ENCODE measurements at regions not wholly inside any gene's neighbourhood (a gene's known extent, or its start where the extent isn't known, plus 50 kb on each side); places are given as distances from the start of the nearest gene placed in this dataset.

DNA sequence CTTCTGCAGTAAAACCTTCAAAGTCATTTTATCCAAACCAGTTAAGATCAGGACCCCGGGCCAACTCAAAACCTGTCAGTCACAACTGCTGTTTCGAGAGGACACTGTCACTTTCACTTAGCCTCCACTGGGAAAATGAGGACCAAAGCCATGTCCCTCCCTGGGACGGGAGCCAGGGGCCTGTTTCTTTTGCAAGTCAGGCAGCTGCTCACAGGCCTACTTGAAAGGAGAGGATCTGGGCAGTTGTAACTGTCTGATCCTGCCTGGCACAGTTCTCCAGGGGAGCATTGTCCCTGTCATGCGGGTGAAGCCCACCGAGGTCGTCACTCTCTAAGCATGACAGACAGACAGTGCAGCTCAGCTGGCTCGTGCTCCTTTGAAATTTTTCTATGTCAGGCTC, 276.2 kb downstream of the NPIPA8 start:
- H3K9me3 ChIP-seq: peaks cover 0 to 2% (median under 1%) of the 10 kb centered on the region in 4 donors
- H3K36me3 ChIP-seq: no peaks in the 10 kb centered on the region
- intact Hi-C loops (cut with DNase I): no loop called here
- H3K27ac ChIP-seq (replicated peaks in 1 of 4): no peak overlapping the region
- H3K4me1 ChIP-seq: no peaks in the 10 kb centered on the region
- no peak for DNase-seq (ENCODE audit: extremely low spot score)
- WGBS: 45% methylated on average over 7 of the region's 7 CpGs
- TF ChIP-seq POLR2AphosphoS5 (IDR thresholded peaks at IDR 0.05): no peak
- TF ChIP-seq POLR2A (IDR thresholded peaks at IDR 0.05; ENCODE audit: low read depth): no peak
- TF ChIP-seq EP300 (IDR thresholded peaks at IDR 0.05): no peak
- TF ChIP-seq, protein P1, sequence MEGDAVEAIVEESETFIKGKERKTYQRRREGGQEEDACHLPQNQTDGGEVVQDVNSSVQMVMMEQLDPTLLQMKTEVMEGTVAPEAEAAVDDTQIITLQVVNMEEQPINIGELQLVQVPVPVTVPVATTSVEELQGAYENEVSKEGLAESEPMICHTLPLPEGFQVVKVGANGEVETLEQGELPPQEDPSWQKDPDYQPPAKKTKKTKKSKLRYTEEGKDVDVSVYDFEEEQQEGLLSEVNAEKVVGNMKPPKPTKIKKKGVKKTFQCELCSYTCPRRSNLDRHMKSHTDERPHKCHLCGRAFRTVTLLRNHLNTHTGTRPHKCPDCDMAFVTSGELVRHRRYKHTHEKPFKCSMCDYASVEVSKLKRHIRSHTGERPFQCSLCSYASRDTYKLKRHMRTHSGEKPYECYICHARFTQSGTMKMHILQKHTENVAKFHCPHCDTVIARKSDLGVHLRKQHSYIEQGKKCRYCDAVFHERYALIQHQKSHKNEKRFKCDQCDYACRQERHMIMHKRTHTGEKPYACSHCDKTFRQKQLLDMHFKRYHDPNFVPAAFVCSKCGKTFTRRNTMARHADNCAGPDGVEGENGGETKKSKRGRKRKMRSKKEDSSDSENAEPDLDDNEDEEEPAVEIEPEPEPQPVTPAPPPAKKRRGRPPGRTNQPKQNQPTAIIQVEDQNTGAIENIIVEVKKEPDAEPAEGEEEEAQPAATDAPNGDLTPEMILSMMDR (IDR thresholded peaks at IDR 0.05): no peak
- peaks cover 0 to 12% (median 0%) of the 10 kb centered on the region in 4 donors for H3K27me3 ChIP-seq
- H3K4me3 ChIP-seq: no peak overlapping the region

DNA sequence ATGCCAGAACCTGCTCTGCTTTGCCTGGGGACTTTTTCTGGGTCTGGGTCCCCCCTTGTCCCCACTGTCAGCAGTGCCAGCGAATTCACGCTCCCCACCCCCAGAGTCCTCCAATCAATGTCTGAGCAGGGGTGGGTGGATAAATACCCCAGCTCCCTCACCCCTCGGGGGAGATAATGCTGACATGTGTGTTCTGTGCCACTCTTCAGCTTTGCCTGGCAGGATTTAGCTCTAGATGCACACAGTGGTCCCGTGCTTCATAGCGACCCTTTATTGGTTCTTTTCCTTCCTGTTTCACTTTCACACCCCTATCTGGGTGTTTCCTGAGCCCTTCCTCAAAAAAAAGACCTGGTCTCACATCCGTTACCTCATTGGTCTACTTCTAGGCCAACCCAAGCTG, 277.0 kb downstream of the NPIPA8 start:
- Histone ChIP-seq H3K4me3 (no peak overlapping the region), H3K36me3 (no peaks in the 10 kb centered on the region), H3K4me1 (no peaks in the 10 kb centered on the region), H3K27me3 (peaks cover 0 to 12% (median 0%) of the 10 kb centered on the region in 4 donors), H3K27ac (replicated peaks in 1 of 4) (no peak overlapping the region), H3K9me3 (no peaks in the 10 kb centered on the region)
- no peak for DNase-seq (ENCODE audit: extremely low spot score)
- intact Hi-C loops (cut with DNase I): no loop called here
- 86% methylated on average over 6 of the region's 6 CpGs for WGBS
- TF ChIP-seq, protein P1 (IDR thresholded peaks at IDR 0.05): no peak
- no peak for TF ChIP-seq POLR2AphosphoS5 (IDR thresholded peaks at IDR 0.05)
- no peak for TF ChIP-seq EP300 (IDR thresholded peaks at IDR 0.05)
- TF ChIP-seq POLR2A (IDR thresholded peaks at IDR 0.05; ENCODE audit: low read depth): no peak

DNA sequence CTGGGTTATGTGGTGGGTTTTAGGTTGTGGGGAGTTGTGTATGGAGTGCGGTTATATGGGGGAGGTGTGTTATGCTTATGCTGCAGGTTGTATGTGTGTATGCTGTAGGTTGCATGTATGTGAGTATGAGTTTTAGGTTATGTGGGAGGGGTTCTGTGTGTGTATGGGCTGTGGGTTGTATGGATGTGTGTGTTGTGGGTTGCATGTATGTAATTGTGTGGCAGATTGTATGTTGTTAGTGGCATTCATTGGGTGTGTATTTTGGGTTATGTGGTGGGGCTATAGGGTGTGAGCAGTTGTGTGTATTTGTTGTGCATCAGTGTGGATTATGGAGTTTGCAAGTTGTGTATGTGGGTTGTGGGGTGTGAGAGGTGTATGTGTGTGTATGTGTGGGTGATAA, 277.4 kb downstream of the NPIPA8 start:
- Histone ChIP-seq H3K27ac (replicated peaks in 1 of 4) (no peak overlapping the region), H3K27me3 (peaks cover 0 to 12% (median 0%) of the 10 kb centered on the region in 4 donors), H3K4me1 (no peaks in the 10 kb centered on the region), H3K4me3 (no peak overlapping the region), H3K36me3 (no peaks in the 10 kb centered on the region), H3K9me3 (no peaks in the 10 kb centered on the region)
- DNase-seq (ENCODE audit: extremely low spot score): no peak
- 94% methylated on average over 1 of the region's 1 CpG for WGBS
- TF ChIP-seq, protein P1 (IDR thresholded peaks at IDR 0.05): no peak
- no peak for TF ChIP-seq POLR2A (IDR thresholded peaks at IDR 0.05; ENCODE audit: low read depth)
- intact Hi-C loops (cut with DNase I): no loop called here

DNA sequence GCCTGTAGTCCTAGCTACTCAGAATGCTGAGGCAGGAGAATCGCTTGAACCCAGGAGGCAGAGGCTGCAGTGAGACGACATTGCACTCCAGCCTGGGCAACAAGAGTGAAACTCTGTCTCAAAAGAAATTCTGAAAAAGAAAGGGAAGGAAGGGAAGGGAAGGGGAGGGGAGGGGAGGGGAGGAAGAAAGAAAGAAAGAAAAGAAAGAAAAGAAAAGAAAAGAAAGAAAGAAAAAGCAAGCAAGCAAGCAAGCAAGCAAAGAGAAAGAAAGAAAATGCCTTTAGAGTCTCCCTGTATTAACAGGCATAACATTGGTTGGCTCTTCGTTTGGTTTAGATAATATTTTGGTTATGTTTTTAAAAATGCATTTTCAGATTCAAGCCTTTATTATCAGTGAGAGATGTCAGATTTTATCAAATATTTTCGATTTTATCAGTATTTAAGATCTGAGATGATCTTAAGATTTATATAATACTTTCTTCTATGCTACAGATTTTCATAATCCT, 281.1 kb downstream of the NPIPA8 start:
- WGBS: 73% methylated on average over 4 of the region's 4 CpGs
- intact Hi-C loops (cut with DNase I): no loop called here
- H3K4me1 ChIP-seq: no peaks in the 10 kb centered on the region
- DNase-seq (ENCODE audit: extremely low spot score): no peak
- H3K9me3 ChIP-seq: no peaks in the 10 kb centered on the region
- H3K27me3 ChIP-seq: peaks cover 0 to 5% (median 0%) of the 10 kb centered on the region in 4 donors
- no peak overlapping the region for H3K4me3 ChIP-seq
- TF ChIP-seq POLR2AphosphoS5 (IDR thresholded peaks at IDR 0.05) (no peak), POLR2A (IDR thresholded peaks at IDR 0.05; ENCODE audit: low read depth) (no peak), EP300 (IDR thresholded peaks at IDR 0.05) (no peak)
- TF ChIP-seq, protein P1 (IDR thresholded peaks at IDR 0.05): no peak
- H3K36me3 ChIP-seq: no peaks in the 10 kb centered on the region
- no peak overlapping the region for H3K27ac ChIP-seq (replicated peaks in 1 of 4)

DNA sequence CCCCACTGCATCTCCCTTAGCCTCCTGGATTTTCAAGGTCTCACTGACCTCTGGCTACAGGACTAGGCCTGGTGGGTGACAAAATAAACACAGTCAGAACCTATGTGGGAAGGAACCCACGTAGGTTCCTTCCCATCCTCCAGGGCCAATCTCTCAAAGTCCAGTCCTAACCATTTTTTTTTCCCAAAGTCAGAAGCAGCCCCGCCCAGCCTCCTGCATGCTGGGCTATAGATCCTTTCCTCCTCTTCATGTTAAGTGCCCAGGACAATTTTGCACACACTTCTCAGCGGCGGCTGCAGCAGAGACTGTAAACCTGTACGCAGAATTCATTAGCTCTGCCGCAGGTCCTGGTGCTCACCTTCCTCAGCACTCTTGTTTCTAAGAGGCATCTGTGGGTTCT, 285.8 kb downstream of the NPIPA8 start:
- DNase-seq (ENCODE audit: extremely low spot score): no peak
- Histone ChIP-seq H3K27me3 (no peaks in the 10 kb centered on the region), H3K9me3 (no peaks in the 10 kb centered on the region), H3K4me1 (no peaks in the 10 kb centered on the region), H3K36me3 (no peaks in the 10 kb centered on the region), H3K27ac (replicated peaks in 1 of 4) (no peak overlapping the region), H3K4me3 (no peak overlapping the region)
- intact Hi-C loops (cut with DNase I): no loop called here
- 90% methylated on average over 6 of the region's 6 CpGs for WGBS
- TF ChIP-seq POLR2AphosphoS5 (IDR thresholded peaks at IDR 0.05) (no peak), POLR2A (IDR thresholded peaks at IDR 0.05; ENCODE audit: low read depth) (no peak), EP300 (IDR thresholded peaks at IDR 0.05) (no peak)
- TF ChIP-seq, protein P1 (IDR thresholded peaks at IDR 0.05): no peak
